ENCODE measurements at regions not wholly inside any gene's neighbourhood (a gene's known extent, or its start where the extent isn't known, plus 50 kb on each side); places are given as distances from the start of the nearest gene placed in this dataset.

DNA sequence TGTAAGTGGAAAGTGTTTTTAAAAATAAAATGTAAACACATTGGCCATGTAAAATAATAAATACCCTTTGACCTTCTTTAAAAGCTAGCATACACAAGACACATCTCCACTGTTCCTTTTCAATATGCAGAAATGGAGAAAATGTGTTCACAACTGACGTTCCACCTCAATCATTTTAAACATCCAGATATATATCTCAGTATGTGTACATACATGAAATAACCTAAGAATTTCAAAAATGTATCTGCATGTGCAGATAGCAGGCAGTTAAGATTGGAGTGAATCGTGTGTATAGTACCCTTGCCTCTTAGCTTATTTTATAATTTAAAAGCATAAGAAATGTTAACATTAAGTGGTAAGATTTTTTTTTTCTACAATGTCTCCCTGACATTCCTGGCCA lies 406.2 kb upstream of the FLRT2 start:
- TF ChIP-seq, protein P1, sequence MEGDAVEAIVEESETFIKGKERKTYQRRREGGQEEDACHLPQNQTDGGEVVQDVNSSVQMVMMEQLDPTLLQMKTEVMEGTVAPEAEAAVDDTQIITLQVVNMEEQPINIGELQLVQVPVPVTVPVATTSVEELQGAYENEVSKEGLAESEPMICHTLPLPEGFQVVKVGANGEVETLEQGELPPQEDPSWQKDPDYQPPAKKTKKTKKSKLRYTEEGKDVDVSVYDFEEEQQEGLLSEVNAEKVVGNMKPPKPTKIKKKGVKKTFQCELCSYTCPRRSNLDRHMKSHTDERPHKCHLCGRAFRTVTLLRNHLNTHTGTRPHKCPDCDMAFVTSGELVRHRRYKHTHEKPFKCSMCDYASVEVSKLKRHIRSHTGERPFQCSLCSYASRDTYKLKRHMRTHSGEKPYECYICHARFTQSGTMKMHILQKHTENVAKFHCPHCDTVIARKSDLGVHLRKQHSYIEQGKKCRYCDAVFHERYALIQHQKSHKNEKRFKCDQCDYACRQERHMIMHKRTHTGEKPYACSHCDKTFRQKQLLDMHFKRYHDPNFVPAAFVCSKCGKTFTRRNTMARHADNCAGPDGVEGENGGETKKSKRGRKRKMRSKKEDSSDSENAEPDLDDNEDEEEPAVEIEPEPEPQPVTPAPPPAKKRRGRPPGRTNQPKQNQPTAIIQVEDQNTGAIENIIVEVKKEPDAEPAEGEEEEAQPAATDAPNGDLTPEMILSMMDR (conservative IDR thresholded peaks at IDR 0.05; ENCODE audit: low read depth in 2 of 2), result no peak
- TF ChIP-seq EZH2 (IDR thresholded peaks at IDR 0.05; ENCODE audit: low read depth, unreplicated experiment) (no peak), NANOG (IDR thresholded peaks at IDR 0.05; ENCODE audit: borderline replicate concordance) (no peak), ZNF331 (CRISPR knock-in tag; IDR thresholded peaks at IDR 0.05; ENCODE audit: low read depth) (no peak), EZH2phosphoT487 (IDR thresholded peaks at IDR 0.05; ENCODE audit: unreplicated experiment) (no peak), POLR2AphosphoS5 (IDR thresholded peaks at IDR 0.05; ENCODE audit: low read depth) (no peak), STAT1 (IDR thresholded peaks at IDR 0.05; ENCODE audit: unreplicated experiment) (no peak), CREB1 (CRISPR knock-in tag; IDR thresholded peaks at IDR 0.05; ENCODE audit: low read depth) (no peak), ZNF114 (CRISPR knock-in tag; IDR thresholded peaks at IDR 0.05) (no peak), JUNB (IDR thresholded peaks at IDR 0.05; ENCODE audit: unreplicated experiment) (no peak)
- TF ChIP-seq, protein P2, sequence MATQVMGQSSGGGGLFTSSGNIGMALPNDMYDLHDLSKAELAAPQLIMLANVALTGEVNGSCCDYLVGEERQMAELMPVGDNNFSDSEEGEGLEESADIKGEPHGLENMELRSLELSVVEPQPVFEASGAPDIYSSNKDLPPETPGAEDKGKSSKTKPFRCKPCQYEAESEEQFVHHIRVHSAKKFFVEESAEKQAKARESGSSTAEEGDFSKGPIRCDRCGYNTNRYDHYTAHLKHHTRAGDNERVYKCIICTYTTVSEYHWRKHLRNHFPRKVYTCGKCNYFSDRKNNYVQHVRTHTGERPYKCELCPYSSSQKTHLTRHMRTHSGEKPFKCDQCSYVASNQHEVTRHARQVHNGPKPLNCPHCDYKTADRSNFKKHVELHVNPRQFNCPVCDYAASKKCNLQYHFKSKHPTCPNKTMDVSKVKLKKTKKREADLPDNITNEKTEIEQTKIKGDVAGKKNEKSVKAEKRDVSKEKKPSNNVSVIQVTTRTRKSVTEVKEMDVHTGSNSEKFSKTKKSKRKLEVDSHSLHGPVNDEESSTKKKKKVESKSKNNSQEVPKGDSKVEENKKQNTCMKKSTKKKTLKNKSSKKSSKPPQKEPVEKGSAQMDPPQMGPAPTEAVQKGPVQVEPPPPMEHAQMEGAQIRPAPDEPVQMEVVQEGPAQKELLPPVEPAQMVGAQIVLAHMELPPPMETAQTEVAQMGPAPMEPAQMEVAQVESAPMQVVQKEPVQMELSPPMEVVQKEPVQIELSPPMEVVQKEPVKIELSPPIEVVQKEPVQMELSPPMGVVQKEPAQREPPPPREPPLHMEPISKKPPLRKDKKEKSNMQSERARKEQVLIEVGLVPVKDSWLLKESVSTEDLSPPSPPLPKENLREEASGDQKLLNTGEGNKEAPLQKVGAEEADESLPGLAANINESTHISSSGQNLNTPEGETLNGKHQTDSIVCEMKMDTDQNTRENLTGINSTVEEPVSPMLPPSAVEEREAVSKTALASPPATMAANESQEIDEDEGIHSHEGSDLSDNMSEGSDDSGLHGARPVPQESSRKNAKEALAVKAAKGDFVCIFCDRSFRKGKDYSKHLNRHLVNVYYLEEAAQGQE (IDR thresholded peaks at IDR 0.05; ENCODE audit: unreplicated experiment), result no peak
- TF ChIP-seq, protein P3, sequence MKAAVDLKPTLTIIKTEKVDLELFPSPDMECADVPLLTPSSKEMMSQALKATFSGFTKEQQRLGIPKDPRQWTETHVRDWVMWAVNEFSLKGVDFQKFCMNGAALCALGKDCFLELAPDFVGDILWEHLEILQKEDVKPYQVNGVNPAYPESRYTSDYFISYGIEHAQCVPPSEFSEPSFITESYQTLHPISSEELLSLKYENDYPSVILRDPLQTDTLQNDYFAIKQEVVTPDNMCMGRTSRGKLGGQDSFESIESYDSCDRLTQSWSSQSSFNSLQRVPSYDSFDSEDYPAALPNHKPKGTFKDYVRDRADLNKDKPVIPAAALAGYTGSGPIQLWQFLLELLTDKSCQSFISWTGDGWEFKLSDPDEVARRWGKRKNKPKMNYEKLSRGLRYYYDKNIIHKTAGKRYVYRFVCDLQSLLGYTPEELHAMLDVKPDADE (IDR thresholded peaks at IDR 0.05), result no peak
- TF ChIP-seq, protein P4, sequence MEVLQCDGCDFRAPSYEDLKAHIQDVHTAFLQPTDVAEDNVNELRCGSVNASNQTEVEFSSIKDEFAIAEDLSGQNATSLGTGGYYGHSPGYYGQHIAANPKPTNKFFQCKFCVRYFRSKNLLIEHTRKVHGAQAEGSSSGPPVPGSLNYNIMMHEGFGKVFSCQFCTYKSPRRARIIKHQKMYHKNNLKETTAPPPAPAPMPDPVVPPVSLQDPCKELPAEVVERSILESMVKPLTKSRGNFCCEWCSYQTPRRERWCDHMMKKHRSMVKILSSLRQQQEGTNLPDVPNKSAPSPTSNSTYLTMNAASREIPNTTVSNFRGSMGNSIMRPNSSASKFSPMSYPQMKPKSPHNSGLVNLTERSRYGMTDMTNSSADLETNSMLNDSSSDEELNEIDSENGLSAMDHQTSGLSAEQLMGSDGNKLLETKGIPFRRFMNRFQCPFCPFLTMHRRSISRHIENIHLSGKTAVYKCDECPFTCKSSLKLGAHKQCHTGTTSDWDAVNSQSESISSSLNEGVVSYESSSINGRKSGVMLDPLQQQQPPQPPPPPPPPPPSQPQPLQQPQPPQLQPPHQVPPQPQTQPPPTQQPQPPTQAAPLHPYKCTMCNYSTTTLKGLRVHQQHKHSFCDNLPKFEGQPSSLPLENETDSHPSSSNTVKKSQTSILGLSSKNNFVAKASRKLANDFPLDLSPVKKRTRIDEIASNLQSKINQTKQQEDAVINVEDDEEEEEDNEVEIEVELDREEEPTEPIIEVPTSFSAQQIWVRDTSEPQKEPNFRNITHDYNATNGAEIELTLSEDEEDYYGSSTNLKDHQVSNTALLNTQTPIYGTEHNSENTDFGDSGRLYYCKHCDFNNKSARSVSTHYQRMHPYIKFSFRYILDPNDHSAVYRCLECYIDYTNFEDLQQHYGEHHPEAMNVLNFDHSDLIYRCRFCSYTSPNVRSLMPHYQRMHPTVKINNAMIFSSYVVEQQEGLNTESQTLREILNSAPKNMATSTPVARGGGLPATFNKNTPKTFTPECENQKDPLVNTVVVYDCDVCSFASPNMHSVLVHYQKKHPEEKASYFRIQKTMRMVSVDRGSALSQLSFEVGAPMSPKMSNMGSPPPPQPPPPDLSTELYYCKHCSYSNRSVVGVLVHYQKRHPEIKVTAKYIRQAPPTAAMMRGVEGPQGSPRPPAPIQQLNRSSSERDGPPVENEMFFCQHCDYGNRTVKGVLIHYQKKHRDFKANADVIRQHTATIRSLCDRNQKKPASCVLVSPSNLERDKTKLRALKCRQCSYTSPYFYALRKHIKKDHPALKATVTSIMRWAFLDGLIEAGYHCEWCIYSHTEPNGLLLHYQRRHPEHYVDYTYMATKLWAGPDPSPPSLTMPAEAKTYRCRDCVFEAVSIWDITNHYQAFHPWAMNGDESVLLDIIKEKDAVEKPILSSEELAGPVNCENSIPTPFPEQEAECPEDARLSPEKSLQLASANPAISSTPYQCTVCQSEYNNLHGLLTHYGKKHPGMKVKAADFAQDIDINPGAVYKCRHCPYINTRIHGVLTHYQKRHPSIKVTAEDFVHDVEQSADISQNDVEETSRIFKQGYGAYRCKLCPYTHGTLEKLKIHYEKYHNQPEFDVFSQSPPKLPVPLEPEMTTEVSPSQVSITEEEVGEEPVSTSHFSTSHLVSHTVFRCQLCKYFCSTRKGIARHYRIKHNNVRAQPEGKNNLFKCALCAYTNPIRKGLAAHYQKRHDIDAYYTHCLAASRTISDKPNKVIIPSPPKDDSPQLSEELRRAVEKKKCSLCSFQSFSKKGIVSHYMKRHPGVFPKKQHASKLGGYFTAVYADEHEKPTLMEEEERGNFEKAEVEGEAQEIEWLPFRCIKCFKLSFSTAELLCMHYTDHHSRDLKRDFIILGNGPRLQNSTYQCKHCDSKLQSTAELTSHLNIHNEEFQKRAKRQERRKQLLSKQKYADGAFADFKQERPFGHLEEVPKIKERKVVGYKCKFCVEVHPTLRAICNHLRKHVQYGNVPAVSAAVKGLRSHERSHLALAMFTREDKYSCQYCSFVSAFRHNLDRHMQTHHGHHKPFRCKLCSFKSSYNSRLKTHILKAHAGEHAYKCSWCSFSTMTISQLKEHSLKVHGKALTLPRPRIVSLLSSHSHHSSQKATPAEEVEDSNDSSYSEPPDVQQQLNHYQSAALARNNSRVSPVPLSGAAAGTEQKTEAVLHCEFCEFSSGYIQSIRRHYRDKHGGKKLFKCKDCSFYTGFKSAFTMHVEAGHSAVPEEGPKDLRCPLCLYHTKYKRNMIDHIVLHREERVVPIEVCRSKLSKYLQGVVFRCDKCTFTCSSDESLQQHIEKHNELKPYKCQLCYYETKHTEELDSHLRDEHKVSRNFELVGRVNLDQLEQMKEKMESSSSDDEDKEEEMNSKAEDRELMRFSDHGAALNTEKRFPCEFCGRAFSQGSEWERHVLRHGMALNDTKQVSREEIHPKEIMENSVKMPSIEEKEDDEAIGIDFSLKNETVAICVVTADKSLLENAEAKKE (CRISPR knock-in tag; IDR thresholded peaks at IDR 0.05), result no peak
- H3K4me3 Mint-ChIP-seq, result no peak overlapping the region
- no peaks in the 10 kb centered on the region for H3K9me3 Mint-ChIP-seq
- no peaks in the 10 kb centered on the region for H3K36me3 ChIP-seq (ENCODE audit: insufficient read depth)
- no peak overlapping the region for H2AFZ ChIP-seq
- no peak for ATAC-seq
- H3K9me2 ChIP-seq (ENCODE audit: insufficient read depth), result no peaks in the 10 kb centered on the region; the same call in 1 of the 2 replicates
- no peaks in the 10 kb centered on the region for H3K27me3 ChIP-seq (ENCODE audit: insufficient read depth)
- H4K20me1 ChIP-seq (replicated peaks; ENCODE audit: insufficient read depth), result no peaks in the 10 kb centered on the region
- H3K27ac ChIP-seq (ENCODE audit: low read depth), result no peak overlapping the region
- H3K4me1 ChIP-seq (ENCODE audit: insufficient read depth), result no peaks in the 10 kb centered on the region
- H3K36me3 Mint-ChIP-seq (ENCODE audit: low read depth), result no peaks in the 10 kb centered on the region
- no peak overlapping the region for H3K4me3 ChIP-seq
- H3F3A ChIP-seq (replicated peaks; ENCODE audit: low read depth), result no peaks in the 10 kb centered on the region
- H3K79me2 ChIP-seq (replicated peaks; ENCODE audit: insufficient read depth), result no peaks in the 10 kb centered on the region
- peaks cover 2% of the 10 kb centered on the region for H3K27me3 Mint-ChIP-seq (ENCODE audit: insufficient read depth, low read depth, poor library complexity)
- H3K4me2 ChIP-seq, result no peak overlapping the region
- DNase-seq (ENCODE audit: low spot score), result no peak
- no peak overlapping the region for H3K27ac Mint-ChIP-seq
- H3K4me1 Mint-ChIP-seq, result peaks cover 8% of the 10 kb centered on the region

All from GM23338 (cell line).